ENCODE measurements at regions not wholly inside any gene's neighbourhood (a gene's known extent, or its start where the extent isn't known, plus 50 kb on each side); places are given as distances from the start of the nearest gene placed in this dataset.

DNA sequence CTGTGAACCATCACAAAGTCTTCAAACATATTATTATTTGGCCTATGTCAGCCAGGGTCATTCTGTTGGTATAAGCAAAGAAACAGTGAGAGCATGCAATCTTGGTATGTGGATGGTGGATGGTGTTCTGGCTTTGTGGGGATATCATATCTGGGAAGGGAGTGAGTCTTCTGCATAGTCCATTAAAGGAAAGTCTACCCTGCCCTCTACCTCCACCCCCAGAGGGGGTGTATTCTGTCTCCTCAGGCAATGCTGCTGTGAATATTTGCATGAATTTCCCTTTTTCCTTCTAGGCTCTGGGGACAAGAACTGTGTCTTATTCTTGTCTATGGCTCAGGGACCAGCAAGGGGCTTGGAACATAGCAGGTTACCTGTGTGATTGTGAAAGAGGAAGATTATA lies 495.8 kb downstream of the PDCD6IP start:
- no peak for DNase-seq (ENCODE audit: low read depth)

DNA sequence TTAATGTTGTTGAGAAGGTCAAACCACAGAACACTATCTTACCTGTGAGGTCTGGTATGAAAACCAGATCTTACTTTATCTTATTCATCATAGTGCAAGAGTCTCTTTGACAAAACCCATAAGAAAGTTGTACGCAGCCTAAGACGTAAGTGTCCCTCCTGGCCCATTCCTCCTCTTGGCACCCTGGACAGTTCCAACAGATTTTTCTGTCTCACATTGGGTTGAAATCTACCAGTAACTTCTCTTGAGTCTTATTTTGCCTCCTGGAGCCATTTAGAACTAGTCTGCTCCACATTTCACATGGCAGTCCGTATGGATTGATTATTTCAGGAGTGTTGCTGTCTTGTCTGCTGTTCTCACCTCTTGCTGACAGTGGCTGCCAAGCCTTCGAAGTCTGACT lies 498.4 kb downstream of the PDCD6IP start:
- DNase-seq (ENCODE audit: low read depth) = no peak

DNA sequence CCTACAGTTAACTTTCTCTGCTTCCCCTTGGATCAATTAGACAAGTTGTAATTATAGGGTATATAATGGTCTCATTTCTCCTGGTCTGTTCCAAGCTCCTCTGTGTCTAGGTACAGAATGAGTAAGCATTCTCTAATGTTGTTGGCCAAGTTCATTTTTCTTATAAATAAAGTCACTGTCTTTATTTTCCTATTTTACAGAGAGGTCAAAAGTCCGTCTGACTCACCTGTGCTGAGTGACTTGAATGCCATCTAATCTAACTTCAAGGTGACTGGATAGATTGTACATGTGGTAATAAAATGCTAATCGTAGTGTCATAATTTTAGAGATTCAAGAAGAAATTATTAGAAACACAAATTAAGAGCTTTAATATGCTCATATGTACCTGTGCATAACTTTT lies 500.2 kb downstream of the PDCD6IP start:
- DNase-seq (ENCODE audit: low read depth) = no peak

DNA sequence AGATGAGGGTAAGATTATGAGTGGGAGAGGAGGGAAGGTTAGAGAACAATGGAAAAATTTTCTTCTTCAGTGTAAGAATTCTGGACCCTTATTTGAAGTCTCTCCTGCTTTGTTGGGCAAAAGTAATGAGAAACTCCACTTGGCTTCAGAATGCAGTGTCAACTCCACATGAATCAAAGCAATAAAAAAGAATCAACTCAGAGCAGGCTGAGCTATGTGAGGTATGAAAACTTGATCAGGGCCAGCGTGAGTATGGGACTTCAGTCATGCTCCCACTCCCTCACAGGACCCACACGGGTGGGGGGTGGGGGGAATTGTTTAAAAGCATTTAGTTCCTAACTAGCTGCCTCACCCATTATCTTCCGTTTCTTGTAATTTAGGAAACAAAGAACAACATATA lies 502.2 kb downstream of the PDCD6IP start:
- no peak for DNase-seq (ENCODE audit: low read depth)

DNA sequence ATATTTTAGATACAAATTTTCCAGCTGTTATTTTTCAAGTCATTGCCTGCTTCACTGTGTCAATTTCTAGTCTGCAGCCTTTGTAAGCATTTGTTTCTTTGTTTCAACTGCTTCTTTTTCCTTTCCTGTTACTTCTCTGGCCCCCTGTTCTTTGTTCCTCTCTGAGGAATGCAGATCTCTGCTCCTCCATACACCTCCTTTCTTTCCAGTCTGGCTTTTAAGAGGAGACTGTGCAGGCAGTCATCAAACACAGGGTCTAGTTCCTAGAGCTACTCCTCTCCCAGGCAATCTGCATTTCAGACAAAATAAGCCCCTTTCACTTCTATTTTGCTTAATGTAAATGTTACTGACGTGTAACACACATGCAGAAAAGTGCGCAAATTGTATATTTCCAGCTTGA lies 502.9 kb downstream of the PDCD6IP start:
- no peak for DNase-seq (ENCODE audit: low read depth)

DNA sequence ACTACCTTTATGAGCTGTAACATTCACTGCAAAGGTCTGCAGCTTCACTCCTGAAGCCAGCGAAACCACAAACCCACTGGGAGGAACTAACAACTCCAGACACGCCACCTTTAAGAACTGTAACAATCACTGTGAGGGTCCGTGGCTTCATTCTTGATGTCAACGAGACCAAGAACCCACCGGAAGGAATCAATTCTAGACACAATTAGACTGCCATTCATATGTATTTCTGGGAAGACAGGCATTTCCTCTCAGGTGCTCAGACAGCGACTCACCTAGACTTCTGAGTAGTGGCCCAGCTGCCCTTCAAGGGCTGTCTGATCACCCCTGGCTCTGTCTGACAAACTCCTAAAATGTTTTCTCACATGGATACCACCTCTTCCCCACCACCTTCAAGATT lies 506.8 kb downstream of the PDCD6IP start:
- DNase-seq (ENCODE audit: low read depth) = no peak

DNA sequence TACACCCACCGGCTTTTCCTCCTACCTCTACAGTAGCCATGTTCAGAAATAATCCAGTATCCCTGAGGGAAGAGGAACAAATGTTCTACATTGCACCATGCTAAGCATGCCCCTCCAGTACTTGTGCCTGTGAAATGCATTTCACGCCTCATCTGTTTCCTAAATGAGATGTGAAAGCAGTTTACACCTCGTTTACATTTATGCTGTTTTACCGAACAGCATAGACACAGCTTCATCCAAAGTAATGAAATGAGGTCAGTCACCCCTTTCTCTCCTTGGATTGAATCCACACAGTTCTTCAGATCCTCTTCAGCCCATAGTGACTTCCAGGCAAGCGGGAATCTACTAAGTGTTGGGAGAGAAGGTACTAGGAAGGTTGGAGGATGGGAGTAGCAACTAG lies 514.3 kb downstream of the PDCD6IP start:
- DNase-seq (ENCODE audit: low read depth) = no peak

DNA sequence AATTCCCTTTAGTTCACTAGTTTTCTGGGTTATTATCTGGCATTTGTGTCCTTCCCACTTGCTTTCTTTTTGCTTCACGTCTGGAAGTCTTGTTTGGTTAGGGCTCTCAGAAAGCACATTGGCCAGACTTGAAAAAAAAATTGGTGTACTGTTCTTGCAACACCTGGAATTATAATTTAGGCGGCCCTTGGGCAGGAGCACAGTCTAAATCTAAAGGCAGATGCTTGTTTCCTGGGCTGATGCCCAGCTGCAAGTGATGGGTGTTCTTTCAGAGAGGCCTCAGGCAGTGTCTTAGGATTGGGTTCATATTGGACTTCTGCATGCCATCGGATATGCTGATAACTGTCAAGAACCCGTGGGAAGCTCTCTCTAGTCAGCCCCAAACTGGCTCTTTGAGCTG lies 521.5 kb downstream of the PDCD6IP start:
- DNase-seq (ENCODE audit: low read depth) = no peak

DNA sequence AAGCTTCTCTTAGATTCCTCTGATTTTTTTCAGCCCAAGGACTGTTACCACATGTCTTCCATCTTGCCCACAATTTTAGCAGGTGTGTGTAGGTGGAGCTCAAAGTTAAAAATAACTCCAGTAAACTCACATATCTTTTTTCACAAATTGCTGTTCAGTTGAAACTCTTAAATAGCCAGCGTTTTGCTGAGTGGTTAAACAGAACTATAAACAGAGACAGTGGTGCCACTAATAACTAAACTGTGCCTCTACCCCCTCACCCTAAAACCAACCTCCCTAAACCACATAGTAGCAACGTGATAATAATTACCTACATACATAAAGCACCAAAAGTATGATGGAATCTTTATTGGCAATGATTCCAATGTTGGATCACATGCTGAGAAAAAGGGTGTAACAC lies 525.1 kb downstream of the PDCD6IP start:
- no peak for DNase-seq (ENCODE audit: low read depth)

DNA sequence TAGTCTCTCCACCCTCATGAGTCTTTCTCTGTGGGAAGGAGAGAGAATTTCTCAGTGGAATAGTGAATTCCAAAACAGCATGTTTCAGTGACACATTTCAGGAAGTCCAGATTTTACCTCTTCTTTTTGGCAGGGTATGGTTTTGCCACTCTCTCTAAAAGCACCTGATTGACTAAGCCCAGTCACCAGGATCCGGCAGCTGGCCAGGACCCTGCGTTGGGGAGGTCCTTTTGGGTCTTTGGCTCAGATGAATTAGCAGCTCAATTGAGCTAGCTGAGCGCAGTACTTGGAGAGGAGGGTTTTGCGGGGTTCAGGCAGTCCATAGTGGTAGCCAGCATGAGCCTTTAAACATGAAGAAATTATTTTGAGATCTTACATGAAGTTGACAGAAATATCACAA lies 548.2 kb downstream of the PDCD6IP start:
- DNase-seq (ENCODE audit: low read depth) = no peak

DNA sequence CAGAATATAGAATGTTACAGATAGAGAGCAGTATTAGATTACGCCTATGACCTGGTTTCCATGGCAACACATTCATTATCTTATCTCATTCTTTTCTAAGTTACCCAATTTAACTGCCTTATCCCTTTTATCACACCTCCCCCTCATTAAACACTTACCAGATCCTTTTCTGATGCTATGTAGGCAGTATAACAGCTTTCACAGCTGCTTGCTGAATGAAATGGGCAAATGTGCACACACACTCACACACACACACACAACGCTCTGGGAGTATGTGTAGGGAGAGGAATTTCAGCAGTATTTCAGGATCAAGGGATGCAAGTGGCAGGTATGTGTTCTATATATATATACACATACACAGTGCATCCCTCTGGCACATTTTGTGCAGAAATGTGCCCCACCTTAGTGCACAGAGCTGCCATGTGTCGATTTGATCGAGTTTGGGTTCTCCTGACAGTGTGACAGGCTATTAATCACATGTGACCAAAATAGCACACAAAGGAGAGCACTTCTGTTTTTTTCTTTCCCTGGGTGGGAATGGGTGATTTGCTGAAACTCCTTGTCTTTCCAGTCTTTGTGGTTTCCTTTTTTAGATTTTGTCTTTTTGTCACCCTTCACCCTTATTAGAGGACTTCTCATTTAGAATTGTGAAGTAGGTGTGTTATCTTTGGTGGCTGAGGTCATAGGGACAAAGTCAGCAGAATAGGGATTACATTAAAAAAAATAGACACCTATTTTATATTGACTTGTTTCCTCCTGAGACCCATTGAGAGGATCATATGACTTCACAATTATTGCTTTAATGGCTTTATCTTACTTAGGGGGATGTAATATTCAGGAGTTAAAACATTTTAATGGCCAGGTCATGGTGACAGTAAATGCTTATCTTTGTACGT lies 553.7 kb downstream of the PDCD6IP start:
- DNase-seq (ENCODE audit: low read depth) = no peak

DNA sequence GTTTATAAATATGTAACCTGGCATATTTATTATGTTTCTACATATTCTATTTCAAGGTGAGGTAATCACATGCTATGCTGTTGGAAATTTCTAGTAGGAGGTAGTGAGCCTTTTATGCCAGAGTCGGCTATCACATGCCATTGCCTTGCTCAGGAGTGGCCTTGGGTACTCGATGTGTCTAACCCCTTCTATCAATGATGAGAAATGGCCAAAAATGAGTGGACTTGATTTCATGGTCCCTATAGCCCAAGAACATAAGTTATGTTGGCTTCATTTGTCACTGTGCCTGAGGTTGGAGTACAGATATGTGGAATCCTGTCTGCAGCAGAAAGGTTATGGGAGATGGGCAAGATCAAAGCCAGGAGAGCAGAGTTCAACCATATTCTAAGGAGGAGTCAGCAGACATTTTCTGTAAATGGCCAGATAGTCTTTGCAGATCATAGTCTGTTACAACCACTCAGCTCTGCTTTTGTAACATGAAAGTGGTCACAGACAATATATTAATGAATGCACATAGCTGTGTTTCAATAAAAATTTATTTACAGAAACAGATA lies 554.4 kb downstream of the PDCD6IP start:
- DNase-seq (ENCODE audit: low read depth) = no peak

DNA sequence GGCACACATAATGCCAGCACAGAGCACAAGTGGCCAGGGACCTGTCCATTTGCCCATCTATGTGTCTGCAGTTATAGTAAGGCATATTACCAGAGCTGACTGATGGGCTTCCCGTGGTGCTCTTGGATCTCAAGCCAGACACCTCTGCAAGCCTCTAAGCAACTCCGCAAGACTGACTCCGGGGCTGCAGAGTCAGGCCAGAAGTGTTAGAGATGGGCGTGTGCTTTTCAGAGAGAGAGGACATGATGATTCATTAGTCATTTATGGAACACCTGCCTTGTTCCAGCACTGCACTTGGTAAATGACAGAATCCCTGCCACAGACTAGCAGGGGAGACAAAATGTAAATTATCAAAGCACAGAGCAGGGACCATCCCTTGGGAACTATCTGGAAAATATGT lies 559.0 kb downstream of the PDCD6IP start:
- no peak for DNase-seq (ENCODE audit: low read depth)

DNA sequence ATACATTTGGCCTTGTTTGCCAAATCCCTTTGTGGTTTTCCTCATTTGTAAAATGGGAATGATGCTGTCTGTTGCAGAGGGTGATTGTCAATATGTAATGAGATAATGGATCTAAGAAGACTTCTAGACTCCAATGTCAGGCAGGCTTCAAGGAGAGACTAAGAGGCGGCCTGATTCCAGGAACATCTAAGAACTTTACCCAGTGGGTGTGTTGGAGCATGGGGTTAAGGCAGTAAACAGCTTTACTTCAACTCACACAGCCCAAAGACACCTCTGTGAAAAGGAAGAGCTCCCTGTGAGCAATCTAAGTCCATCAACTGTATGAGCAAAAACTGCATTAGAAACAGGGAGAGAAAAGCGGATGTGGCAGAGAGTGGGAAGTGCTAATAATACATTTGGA lies 560.6 kb downstream of the PDCD6IP start:
- no peak for DNase-seq (ENCODE audit: low read depth)

DNA sequence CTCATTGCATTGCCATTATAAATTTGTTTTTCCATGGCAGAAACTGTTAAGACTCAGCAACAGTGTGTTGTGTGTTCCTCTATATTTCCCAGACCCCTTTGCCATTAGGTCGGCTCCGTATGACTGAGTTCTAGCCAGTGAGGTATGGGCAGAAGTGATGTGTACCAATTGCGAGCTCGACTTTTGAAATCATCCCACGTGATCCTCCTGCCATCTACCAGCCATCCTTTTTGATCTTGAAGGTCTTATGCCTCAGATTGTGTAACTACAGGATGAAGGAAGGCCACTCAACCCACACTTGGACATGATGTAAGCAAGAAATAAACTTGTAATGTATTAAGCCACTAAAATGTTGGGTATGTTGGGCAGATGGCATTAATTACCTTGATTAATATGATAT lies 562.3 kb downstream of the PDCD6IP start:
- no peak for DNase-seq (ENCODE audit: low read depth)

DNA sequence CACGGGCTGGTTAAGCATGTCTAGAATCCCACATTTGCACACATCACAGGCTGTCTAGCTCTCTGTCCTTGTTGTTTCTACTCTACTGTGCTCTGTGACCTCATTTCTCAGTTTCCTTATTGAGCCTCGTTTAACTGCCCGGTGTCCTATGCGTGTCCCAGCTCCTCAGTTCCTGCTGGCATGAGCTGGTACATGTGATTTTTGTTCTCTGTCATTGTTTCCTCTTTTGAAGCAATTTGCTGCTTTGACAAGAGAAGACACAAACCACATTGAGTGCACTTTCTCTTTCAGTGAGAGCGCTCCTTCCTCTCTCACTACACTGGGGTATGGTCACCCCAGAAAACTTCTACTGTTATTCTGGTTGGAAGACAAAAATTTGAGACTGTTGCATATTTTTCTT lies 563.5 kb downstream of the PDCD6IP start:
- no peak for DNase-seq (ENCODE audit: low read depth)

DNA sequence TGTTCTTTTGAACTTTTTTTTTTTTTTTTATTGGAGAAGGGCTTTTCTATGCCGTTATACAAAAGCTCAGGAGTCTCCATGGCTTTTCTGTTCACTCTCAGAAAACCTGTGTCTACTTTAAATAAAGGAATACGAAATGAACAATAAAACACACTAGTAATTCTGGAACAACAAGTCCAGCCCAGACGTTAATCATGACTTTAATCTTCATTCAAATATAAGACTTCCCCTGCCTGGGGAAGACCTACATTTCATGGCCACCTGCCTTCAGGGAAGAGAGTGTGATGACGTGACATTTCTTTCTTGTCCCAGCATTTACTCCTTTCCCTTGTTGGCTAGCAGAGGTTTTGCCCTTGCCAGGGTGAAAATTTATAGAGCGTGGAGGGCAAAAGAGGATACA lies 564.5 kb downstream of the PDCD6IP start:
- no peak for DNase-seq (ENCODE audit: low read depth)

DNA sequence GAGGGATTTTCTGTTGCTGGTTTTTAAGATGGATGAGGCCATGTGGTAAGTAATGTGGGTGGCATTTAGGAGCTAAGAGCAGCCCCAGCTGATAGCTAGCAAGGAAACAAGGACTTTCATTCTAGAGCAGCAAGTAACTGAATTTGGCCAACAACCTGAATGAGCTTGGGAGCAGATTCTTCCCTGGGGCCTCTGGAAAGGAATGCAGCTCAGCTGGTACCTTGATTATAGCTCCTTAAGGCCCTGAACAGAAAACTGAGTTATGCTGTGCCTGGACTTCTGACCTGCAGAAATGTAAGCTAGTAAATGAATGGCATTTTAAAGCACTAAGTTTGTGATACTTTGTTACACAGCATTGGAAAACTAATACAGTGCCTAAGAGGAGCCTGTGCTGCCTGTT lies 565.5 kb downstream of the PDCD6IP start:
- no peak for DNase-seq (ENCODE audit: low read depth)

DNA sequence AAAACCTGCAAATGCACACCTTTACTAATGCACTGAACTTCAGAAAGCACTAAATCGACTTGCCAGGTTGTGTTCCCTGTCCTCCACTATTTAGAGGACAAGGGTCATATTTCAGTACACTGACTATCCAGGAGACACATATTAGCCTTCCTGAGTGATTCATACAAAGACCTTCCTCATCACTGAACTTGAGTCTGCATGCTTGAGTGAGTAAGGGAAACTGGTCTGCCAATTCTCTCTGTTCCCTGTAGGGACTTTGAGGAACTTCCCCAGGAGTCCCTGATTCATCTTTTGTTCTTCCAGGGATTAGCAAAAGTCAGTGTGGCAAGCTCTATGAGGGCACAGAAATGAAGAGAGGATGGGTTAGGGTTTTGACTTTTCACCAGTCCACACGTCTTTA lies 565.9 kb downstream of the PDCD6IP start:
- DNase-seq (ENCODE audit: low read depth) = no peak

DNA sequence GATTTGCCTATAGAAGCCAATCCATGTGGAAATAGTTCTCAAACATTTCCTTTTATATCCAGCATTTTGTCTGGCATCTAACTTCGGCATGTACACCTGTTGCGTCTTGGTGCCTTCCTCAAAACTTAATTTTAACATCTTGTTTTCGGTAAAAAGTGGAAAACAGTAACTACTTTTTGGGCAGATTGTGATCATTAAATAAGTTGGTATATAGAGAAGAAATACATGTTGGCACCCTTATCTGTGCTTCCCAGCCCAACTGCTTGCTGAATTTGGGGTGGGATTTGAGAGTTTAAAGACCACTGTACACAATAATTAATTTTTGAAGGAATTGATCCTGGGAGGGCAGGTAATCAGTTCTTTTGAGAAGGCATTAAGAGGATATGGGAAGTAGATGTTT lies 566.8 kb downstream of the PDCD6IP start:
- DNase-seq (ENCODE audit: low read depth) = no peak

DNA sequence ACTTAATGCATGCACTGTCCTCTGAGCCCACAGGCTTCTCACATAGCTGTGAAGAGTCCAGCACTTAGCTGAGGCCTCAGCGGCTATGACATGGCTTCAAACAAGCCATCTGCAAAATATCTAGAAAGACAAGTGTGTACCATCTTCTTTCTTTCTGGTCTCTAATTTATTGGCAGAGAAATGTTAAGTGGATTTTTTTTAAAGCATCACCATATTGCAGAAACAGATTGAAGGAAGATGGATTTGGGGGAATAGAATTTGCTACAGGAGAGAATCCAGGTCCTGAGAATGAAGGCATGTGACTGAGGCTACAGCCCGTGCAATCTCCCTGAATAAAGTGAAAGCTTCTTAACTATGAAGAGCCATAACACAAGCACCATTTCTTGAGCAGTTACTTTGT lies 567.3 kb downstream of the PDCD6IP start:
- no peak for DNase-seq (ENCODE audit: low read depth)

DNA sequence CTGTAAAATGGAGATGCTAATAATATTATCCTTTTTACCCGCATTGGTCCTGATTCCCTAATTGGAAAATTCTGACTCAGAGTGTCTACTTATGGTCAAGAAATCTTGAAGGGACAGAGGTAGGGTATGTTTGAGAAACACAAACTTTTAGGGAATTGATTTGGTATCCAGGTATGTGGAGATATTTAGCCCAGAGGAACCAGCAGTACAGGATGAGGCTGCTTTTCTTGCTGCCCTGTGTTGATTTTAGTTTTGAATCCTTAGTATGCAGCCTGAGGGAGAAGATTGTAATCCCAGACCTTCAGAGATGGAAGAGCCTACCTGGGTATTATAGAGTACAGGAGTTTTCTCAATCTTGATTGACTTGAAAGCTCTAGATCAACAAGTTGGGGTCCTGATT lies 569.1 kb downstream of the PDCD6IP start:
- DNase-seq (ENCODE audit: low read depth) = no peak

DNA sequence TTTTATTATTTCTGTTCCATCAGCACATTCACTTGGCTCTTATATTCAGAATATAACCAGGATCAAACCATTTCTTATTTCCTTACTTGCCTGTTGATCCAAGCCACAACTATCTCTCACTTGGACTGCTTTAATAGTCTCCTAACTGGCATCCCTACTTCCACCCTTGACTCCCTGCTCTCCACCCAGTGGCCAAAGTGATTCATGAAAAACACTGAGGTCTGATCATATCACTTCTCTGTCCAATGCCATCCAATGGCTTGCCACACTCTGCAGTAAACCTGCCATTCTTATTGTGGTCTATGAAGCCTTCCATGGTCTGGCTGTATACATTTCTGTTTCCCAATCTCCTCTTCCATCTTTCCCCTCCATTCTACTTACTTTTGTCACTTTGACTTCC lies 576.1 kb downstream of the PDCD6IP start:
- no peak for DNase-seq (ENCODE audit: low read depth)

DNA sequence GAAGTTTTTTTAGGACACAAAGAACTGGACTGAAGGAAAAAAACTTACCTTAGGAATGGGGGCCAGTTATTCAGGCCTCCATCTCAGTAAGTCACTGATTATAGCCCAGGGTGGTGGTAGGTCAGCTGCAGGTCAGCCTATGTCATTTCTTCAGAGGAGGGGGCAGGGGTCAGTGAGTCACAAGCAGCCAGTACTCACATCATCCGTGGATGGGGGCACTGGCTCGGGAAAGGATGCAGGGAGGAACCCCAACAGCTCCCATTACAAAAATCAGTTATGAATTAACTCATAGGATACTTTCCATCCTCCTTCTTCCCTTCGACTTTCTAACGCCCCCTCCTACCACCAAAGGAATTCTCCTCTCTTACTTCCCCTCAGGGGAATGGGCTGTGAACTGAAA lies 578.3 kb downstream of the PDCD6IP start:
- DNase-seq (ENCODE audit: low read depth) = no peak
